GM19351 (cell line): ENCODE measurements at regions not wholly inside any gene's neighbourhood (a gene's known extent, or its start where the extent isn't known, plus 50 kb on each side); places are given as distances from the start of the nearest gene placed in this dataset.

Experiments used
- ATAC-seq: cut with Tn5 transposase; IDR thresholded peaks from one replicate; pipeline ENCODE4 v1.9.1; 2021; ENCODE audit warnings: mild to moderate bottlenecking, moderate library complexity; ENCODE audit not compliant: unreplicated experiment

- ATAC-seq = no peak
Measured at GRCh38 chr11:92524542-92524941, 299.9 kb downstream of the FAT3 start.

GRCh38 chr11:92527467-92527866, 302.8 kb downstream of the FAT3 start:
- no peak for ATAC-seq

GRCh38 chr11:92528001-92528400, 303.4 kb downstream of the FAT3 start:
- no peak for ATAC-seq

- no peak for ATAC-seq
Measured at GRCh38 chr11:92531065-92531739, 306.6 kb downstream of the FAT3 start.

- no peak for ATAC-seq
Measured at GRCh38 chr11:92533657-92534335, 309.2 kb downstream of the FAT3 start.

- ATAC-seq = no peak
Measured at GRCh38 chr11:92536883-92537282, 312.3 kb downstream of the FAT3 start.

- ATAC-seq = no peak
Measured at GRCh38 chr11:92540096-92540495, 315.5 kb downstream of the FAT3 start.

- ATAC-seq = no peak
Measured at GRCh38 chr11:92545906-92546471, 321.4 kb downstream of the FAT3 start.

GRCh38 chr11:92546603-92547002, 322.0 kb downstream of the FAT3 start:
- no peak for ATAC-seq

GRCh38 chr11:92550411-92550810, 325.8 kb downstream of the FAT3 start:
- no peak for ATAC-seq

- ATAC-seq = no peak
Measured at GRCh38 chr11:92550871-92551270, 326.3 kb downstream of the FAT3 start.

- ATAC-seq = no peak
Measured at GRCh38 chr11:92552942-92553341, 328.3 kb downstream of the FAT3 start.

- ATAC-seq = no peak
Measured at GRCh38 chr11:92554688-92555087, 330.1 kb downstream of the FAT3 start.

- no peak for ATAC-seq
Measured at GRCh38 chr11:92556431-92556830, 331.8 kb downstream of the FAT3 start.

GRCh38 chr11:92557879-92558278, 333.3 kb downstream of the FAT3 start:
- ATAC-seq = no peak

- ATAC-seq = no peak
Measured at GRCh38 chr11:92558323-92558722, 333.7 kb downstream of the FAT3 start.

GRCh38 chr11:92569726-92570125, 345.1 kb downstream of the FAT3 start:
- ATAC-seq = no peak

- no peak for ATAC-seq
Measured at GRCh38 chr11:92572559-92572958, 347.9 kb downstream of the FAT3 start.

- ATAC-seq = no peak
Measured at GRCh38 chr11:92576315-92576714, 351.7 kb downstream of the FAT3 start.

GRCh38 chr11:92580908-92581307, 356.3 kb downstream of the FAT3 start:
- ATAC-seq = no peak

- ATAC-seq = no peak
Measured at GRCh38 chr11:92588393-92588792, 363.8 kb downstream of the FAT3 start.

GRCh38 chr11:92589512-92589911, 364.9 kb downstream of the FAT3 start:
- no peak for ATAC-seq
